Cardiac muscle cell (in vitro differentiated cells and primary cell): ENCODE measurements at regions not wholly inside any gene's neighbourhood (a gene's known extent, or its start where the extent isn't known, plus 50 kb on each side); places are given as distances from the start of the nearest gene placed in this dataset.

ENCODE experiments used
- DNase-seq, 2 donors: peaks; one replicate each; pipeline versions ENCODE4 v3.0.0 to v3.0.0-alpha.2; 2010 to 2017; ENCODE audit warnings: low read depth in 1 of 2, low spot score in 1 of 2
- H3K27ac ChIP-seq: fragments of 200-600 bp; sonication (generic); 2 replicates; pipeline ENCODE4 v1.5.1; 2016
- H3K27me3 ChIP-seq: fragments of 200-600 bp; sonication (generic); 2 replicates; pipeline ENCODE4 v1.6.0; 2016; ENCODE audit warnings: control low read depth
- H3K36me3 ChIP-seq: fragments of 200-600 bp; sonication (generic); 2 replicates; pipeline ENCODE4 v1.5.1; 2016; ENCODE audit warnings: control low read depth
- H3K4me1 ChIP-seq: fragments of 200-600 bp; sonication (generic); 2 replicates; pipeline ENCODE4 v1.8.1; 2017; ENCODE audit warnings: low read depth, mild to moderate bottlenecking, mixed run types
- H3K4me3 ChIP-seq: fragments of 200-600 bp; sonication (generic); 2 replicates; pipeline ENCODE4 v1.5.1; 2016; ENCODE audit warnings: mild to moderate bottlenecking
- H3K9me3 ChIP-seq: fragments of 200-600 bp; sonication (generic); 2 replicates; pipeline ENCODE4 v1.5.1; 2017; ENCODE audit warnings: low read depth, mild to moderate bottlenecking, control low read depth
- CTCF ChIP-seq: IDR thresholded peaks from 2 replicates; pipeline ENCODE4 v1.5.1; 2012; ENCODE audit warnings: low read depth, mild to moderate bottlenecking, low read length

DNA sequence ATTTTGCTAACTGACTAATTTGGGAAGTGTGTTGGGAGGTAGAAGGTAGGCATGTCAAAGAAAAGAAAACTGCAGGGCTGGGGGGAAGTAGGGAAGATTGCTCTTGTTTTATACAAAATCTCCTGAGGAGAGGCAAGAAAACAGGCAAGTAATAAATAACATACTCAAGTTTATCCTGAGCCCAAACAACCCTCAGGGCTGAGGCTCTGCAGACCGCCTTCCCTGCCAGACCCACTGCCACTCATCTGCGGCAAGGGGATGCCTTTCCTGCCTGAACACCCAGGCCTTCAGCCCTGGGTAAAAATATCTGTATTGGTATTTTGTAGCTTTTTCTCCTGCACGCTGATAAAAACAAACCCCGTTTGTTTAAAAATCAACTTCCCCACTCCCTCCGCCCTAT, 399.8 kb upstream of the NFE2L3 start:
- Histone ChIP-seq H3K9me3 (no peaks in the 10 kb centered on the region), H3K4me3 (no peak overlapping the region), H3K27me3 (no peaks in the 10 kb centered on the region), H3K27ac (peak overlapping the region; percentile 88), H3K36me3 (no peaks in the 10 kb centered on the region), H3K4me1 (peaks cover 39% of the 10 kb centered on the region)
- no peak for TF ChIP-seq CTCF
- DNase-seq: no peak

DNA sequence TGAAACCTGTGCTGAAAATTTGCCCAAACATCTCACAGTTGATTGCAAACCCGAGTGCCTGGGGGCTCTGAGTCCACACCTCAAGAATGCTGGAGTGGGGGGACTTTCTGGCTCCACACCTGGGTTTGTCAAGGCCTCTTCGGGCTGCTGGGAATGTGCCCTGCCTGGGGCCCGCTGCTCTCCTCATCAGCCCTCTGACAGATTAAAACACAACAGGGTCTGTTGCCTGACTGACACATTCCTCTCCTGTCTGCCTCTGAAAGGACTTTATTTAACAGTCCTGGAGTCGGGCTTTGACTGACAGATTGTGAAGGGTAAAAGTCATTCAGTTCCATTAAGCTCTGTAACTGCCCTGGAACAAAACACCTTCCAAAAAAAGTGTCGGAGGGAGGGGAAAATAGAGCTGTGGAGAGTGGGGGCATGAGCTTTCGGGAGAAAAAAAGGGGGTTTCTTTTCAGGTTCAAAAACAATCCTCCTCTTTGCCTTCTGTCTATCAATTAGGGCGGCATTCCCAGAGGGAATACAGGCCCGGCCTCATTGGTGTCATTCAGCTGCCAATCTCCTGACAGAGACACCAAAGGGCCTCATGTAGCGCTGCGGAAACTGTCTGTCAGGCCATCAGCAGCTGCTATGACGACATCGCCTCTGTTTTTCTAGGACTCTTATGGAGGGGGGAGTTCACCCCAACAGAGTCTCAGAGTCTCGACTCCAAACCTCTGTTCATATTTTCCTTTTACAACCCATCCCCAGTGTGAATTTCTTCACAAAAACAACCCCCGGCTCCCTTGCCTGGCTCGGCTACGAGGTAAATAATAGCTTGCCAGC, 398.8 kb upstream of the NFE2L3 start:
- peak overlapping the region; percentile 88 for H3K27ac ChIP-seq
- H3K4me1 ChIP-seq: peaks cover 39% of the 10 kb centered on the region
- TF ChIP-seq CTCF: no peak
- H3K4me3 ChIP-seq: no peak overlapping the region
- H3K36me3 ChIP-seq: no peaks in the 10 kb centered on the region
- no peaks in the 10 kb centered on the region for H3K9me3 ChIP-seq
- no peaks in the 10 kb centered on the region for H3K27me3 ChIP-seq
- peak in 1 of 2 donors; percentile 50 for DNase-seq

DNA sequence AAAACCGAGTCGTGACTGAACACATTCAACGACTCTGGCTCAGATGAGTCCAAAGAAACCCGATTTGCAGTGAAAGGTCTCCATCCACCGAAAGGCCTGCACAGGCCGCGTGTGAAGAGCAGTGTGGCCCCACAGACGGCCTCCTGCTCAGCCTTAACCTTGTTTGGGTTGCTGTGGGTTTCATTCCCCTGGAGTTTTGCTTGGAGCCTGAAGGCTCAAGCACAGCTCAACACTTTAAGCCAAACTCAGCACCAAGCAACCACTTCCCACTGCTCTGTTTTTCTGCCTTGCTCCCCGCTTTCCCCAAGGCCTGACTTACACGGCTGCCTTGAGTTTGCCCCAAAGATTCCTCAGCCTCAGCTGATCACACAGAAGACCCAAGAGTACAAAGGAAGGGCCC, 398.2 kb upstream of the NFE2L3 start:
- DNase-seq: no peak
- peak overlapping the region; percentile 88 for H3K27ac ChIP-seq
- no peak for TF ChIP-seq CTCF
- H3K4me1 ChIP-seq: peaks cover 41% of the 10 kb centered on the region
- no peak overlapping the region for H3K4me3 ChIP-seq
- H3K27me3 ChIP-seq: no peaks in the 10 kb centered on the region
- H3K36me3 ChIP-seq: no peaks in the 10 kb centered on the region
- H3K9me3 ChIP-seq: no peaks in the 10 kb centered on the region

- Histone ChIP-seq H3K4me3 (no peak overlapping the region), H3K27ac (peak overlapping the region; percentile 88)
- no peak for TF ChIP-seq CTCF
Measured at GRCh38 chr7:25754333-25754732, 397.7 kb upstream of the NFE2L3 start.

DNA sequence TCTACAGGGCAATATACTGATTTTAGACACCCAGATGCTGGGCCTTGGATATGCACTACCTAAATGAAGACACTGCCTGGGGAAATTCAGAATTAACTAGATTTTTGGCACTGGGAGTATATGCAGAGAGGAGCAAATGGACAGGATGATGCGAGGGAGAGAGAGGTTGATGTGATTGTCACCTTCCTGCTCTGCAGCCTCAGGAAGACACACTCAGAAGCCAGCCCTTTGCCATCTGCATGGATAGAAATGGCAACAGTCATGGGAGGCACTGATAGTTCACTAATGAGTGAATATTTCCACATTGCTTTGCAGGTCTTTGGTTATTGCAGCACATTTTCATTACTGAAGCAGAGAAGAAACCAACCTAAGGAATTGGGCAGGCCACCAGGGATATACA, 397.2 kb upstream of the NFE2L3 start:
- Histone ChIP-seq H3K27me3 (no peaks in the 10 kb centered on the region), H3K9me3 (no peaks in the 10 kb centered on the region), H3K4me3 (no peak overlapping the region), H3K27ac (no peak overlapping the region), H3K4me1 (peaks cover 50% of the 10 kb centered on the region), H3K36me3 (no peaks in the 10 kb centered on the region)
- DNase-seq: no peak
- no peak for TF ChIP-seq CTCF

More at GRCh38 chr7:25754333-25754732, 397.7 kb upstream of the NFE2L3 start:
- Histone ChIP-seq H3K36me3 (no peaks in the 10 kb centered on the region), H3K27me3 (no peaks in the 10 kb centered on the region), H3K9me3 (no peaks in the 10 kb centered on the region), H3K4me1 (peaks cover 46% of the 10 kb centered on the region)
- DNase-seq: no peak
